Effector memory CD8-positive, alpha-beta T cell (primary cell): ENCODE measurements at regions not wholly inside any gene's neighbourhood (a gene's known extent, or its start where the extent isn't known, plus 50 kb on each side); places are given as distances from the start of the nearest gene placed in this dataset.

Experiments
- ATAC-seq: fragments of 150-1000 bp; cut with Tn5 transposase; replicated peaks from 2 replicates; pipeline ENCODE4 v1.10.0; 2021; ENCODE audit warnings: mild to moderate bottlenecking, moderate library complexity
- DNase-seq, 3 experiments: peaks; one replicate each; pipeline ENCODE4 v3.0.0; 2021
- H3K27ac Mint-ChIP-seq, 2 donors: one replicate each; pipeline ENCODE4 v1.8.0; 2022; ENCODE audit warnings: mild to moderate bottlenecking in 2 of 2, mixed read lengths in 2 of 2, moderate library complexity in 2 of 2
- H3K27me3 Mint-ChIP-seq, 2 donors: one replicate each; pipeline ENCODE4 v1.8.0; 2022; ENCODE audit warnings: mixed read lengths in 2 of 2
- H3K36me3 Mint-ChIP-seq: one replicate; pipeline ENCODE4 v1.8.0; 2022; ENCODE audit warnings: mild to moderate bottlenecking, moderate library complexity, mixed read lengths; ENCODE audit not compliant: insufficient read depth
- H3K4me1 Mint-ChIP-seq, 2 donors: one replicate each; pipeline ENCODE4 v1.8.0; 2022; ENCODE audit warnings: low read depth in 2 of 2, mixed read lengths in 2 of 2
- H3K4me3 Mint-ChIP-seq, 2 donors: one replicate each; pipeline ENCODE4 v1.8.0; 2022; ENCODE audit warnings: mild to moderate bottlenecking in 2 of 2, mixed read lengths in 2 of 2, moderate library complexity in 2 of 2
- H3K9me3 Mint-ChIP-seq, 2 donors: one replicate each; pipeline ENCODE4 v1.8.0; 2022; ENCODE audit warnings: mixed read lengths in 2 of 2

GRCh38 chr22:45061332-45061731, 51.5 kb upstream of the PHF21B start:
- H3K4me3 Mint-ChIP-seq = no peak overlapping the region
- H3K27me3 Mint-ChIP-seq = peaks cover 36 to 49% of the 10 kb centered on the region in 2 donors
- H3K27ac Mint-ChIP-seq = no peak overlapping the region
- no peaks in the 10 kb centered on the region for H3K4me1 Mint-ChIP-seq
- H3K9me3 Mint-ChIP-seq = no peaks in the 10 kb centered on the region
- no peak for ATAC-seq
- no peaks in the 10 kb centered on the region for H3K36me3 Mint-ChIP-seq
- no peak for DNase-seq

GRCh38 chr22:45064313-45065278, 54.8 kb upstream of the PHF21B start:
- no peaks in the 10 kb centered on the region for H3K36me3 Mint-ChIP-seq
- no peak overlapping the region for H3K4me3 Mint-ChIP-seq
- no peak for DNase-seq
- ATAC-seq = peak; percentile 26
- H3K27ac Mint-ChIP-seq = no peak overlapping the region
- no peaks in the 10 kb centered on the region for H3K4me1 Mint-ChIP-seq
- H3K9me3 Mint-ChIP-seq = no peaks in the 10 kb centered on the region
- peaks cover 34 to 76% of the 10 kb centered on the region in 2 donors for H3K27me3 Mint-ChIP-seq

- H3K4me3 Mint-ChIP-seq = no peak overlapping the region
- no peaks in the 10 kb centered on the region for H3K36me3 Mint-ChIP-seq
- no peak for DNase-seq
- no peaks in the 10 kb centered on the region for H3K9me3 Mint-ChIP-seq
- no peaks in the 10 kb centered on the region for H3K4me1 Mint-ChIP-seq
- ATAC-seq = no peak
- peaks cover 35 to 88% of the 10 kb centered on the region in 2 donors for H3K27me3 Mint-ChIP-seq
- no peak overlapping the region for H3K27ac Mint-ChIP-seq
Measured at GRCh38 chr22:45065726-45066125, 55.9 kb upstream of the PHF21B start.

- peaks cover 39 to 92% of the 10 kb centered on the region in 2 donors for H3K27me3 Mint-ChIP-seq
- no peak for ATAC-seq
- no peaks in the 10 kb centered on the region for H3K9me3 Mint-ChIP-seq
- no peak for DNase-seq
- H3K4me1 Mint-ChIP-seq = no peaks in the 10 kb centered on the region
- H3K4me3 Mint-ChIP-seq = no peak overlapping the region
- no peaks in the 10 kb centered on the region for H3K36me3 Mint-ChIP-seq
- H3K27ac Mint-ChIP-seq = no peak overlapping the region
Measured at GRCh38 chr22:45067731-45068130, 57.9 kb upstream of the PHF21B start.

- Mint-ChIP-seq H3K9me3 (no peaks in the 10 kb centered on the region), H3K4me3 (no peak overlapping the region), H3K27ac (no peak overlapping the region), H3K4me1 (no peaks in the 10 kb centered on the region), H3K27me3 (peaks cover 39 to 94% of the 10 kb centered on the region in 2 donors), H3K36me3 (no peaks in the 10 kb centered on the region)
- DNase-seq (no peak), ATAC-seq (no peak)
Measured at GRCh38 chr22:45069925-45070324, 60.1 kb upstream of the PHF21B start.

- Mint-ChIP-seq H3K27me3 (peaks cover 40 to 94% of the 10 kb centered on the region in 2 donors), H3K9me3 (no peaks in the 10 kb centered on the region), H3K27ac (peak overlapping the region in 1 of 2 donors; percentile 26), H3K36me3 (no peaks in the 10 kb centered on the region), H3K4me3 (no peak overlapping the region), H3K4me1 (peaks cover 0 to 2% of the 10 kb centered on the region in 2 donors)
- DNase-seq (no peak), ATAC-seq (no peak)
Measured at GRCh38 chr22:45071618-45072017, 61.8 kb upstream of the PHF21B start.

- DNase-seq (no peak), ATAC-seq (no peak)
- Mint-ChIP-seq H3K9me3 (no peaks in the 10 kb centered on the region), H3K27me3 (peaks cover 43 to 93% of the 10 kb centered on the region in 2 donors), H3K4me1 (peaks cover 0 to 2% of the 10 kb centered on the region in 2 donors), H3K36me3 (no peaks in the 10 kb centered on the region), H3K4me3 (no peak overlapping the region), H3K27ac (peak overlapping the region in 1 of 2 donors; percentile 26)
Measured at GRCh38 chr22:45072322-45072903, 62.6 kb upstream of the PHF21B start.

GRCh38 chr22:45073064-45073463, 63.3 kb upstream of the PHF21B start:
- H3K9me3 Mint-ChIP-seq = no peaks in the 10 kb centered on the region
- no peak for DNase-seq
- H3K27me3 Mint-ChIP-seq = peaks cover 43 to 87% of the 10 kb centered on the region in 2 donors
- H3K4me1 Mint-ChIP-seq = peaks cover 0 to 2% of the 10 kb centered on the region in 2 donors
- H3K27ac Mint-ChIP-seq = no peak overlapping the region
- no peak overlapping the region for H3K4me3 Mint-ChIP-seq
- no peaks in the 10 kb centered on the region for H3K36me3 Mint-ChIP-seq
- no peak for ATAC-seq

GRCh38 chr22:45077286-45077685, 67.5 kb upstream of the PHF21B start:
- ATAC-seq = no peak
- Mint-ChIP-seq H3K9me3 (peaks cover 4 to 8% of the 10 kb centered on the region in 2 donors), H3K27me3 (peaks cover 42 to 56% of the 10 kb centered on the region in 2 donors), H3K36me3 (no peaks in the 10 kb centered on the region), H3K27ac (no peak overlapping the region), H3K4me3 (no peak overlapping the region), H3K4me1 (peaks cover 0 to 4% of the 10 kb centered on the region in 2 donors)
- DNase-seq = no peak

GRCh38 chr22:45077826-45078334, 68.1 kb upstream of the PHF21B start:
- peaks cover 4 to 8% of the 10 kb centered on the region in 2 donors for H3K9me3 Mint-ChIP-seq
- H3K36me3 Mint-ChIP-seq = no peaks in the 10 kb centered on the region
- H3K27me3 Mint-ChIP-seq = peaks cover 41 to 56% of the 10 kb centered on the region in 2 donors
- DNase-seq (no peak), ATAC-seq (no peak)
- no peak overlapping the region for H3K4me3 Mint-ChIP-seq
- H3K27ac Mint-ChIP-seq = no peak overlapping the region
- peaks cover 0 to 4% of the 10 kb centered on the region in 2 donors for H3K4me1 Mint-ChIP-seq

GRCh38 chr22:45082795-45083194, 73.0 kb upstream of the PHF21B start:
- Mint-ChIP-seq H3K4me1 (peaks cover 0 to 2% of the 10 kb centered on the region in 2 donors), H3K36me3 (no peaks in the 10 kb centered on the region), H3K27me3 (peaks cover 29 to 52% of the 10 kb centered on the region in 2 donors), H3K4me3 (no peak overlapping the region), H3K27ac (no peak overlapping the region), H3K9me3 (peaks cover 4 to 8% of the 10 kb centered on the region in 2 donors)
- no peak for DNase-seq
- ATAC-seq = no peak

GRCh38 chr22:45083659-45084305, 74.0 kb upstream of the PHF21B start:
- Mint-ChIP-seq H3K27me3 (peaks cover 29 to 52% of the 10 kb centered on the region in 2 donors), H3K27ac (no peak overlapping the region), H3K4me1 (peaks cover 0 to 2% of the 10 kb centered on the region in 2 donors), H3K36me3 (no peaks in the 10 kb centered on the region), H3K4me3 (no peak overlapping the region), H3K9me3 (peaks cover 4 to 8% of the 10 kb centered on the region in 2 donors)
- ATAC-seq = no peak
- DNase-seq = no peak

GRCh38 chr22:45084400-45084920, 74.7 kb upstream of the PHF21B start:
- H3K27ac Mint-ChIP-seq = no peak overlapping the region
- ATAC-seq (no peak), DNase-seq (no peak)
- peaks cover 0 to 2% of the 10 kb centered on the region in 2 donors for H3K4me1 Mint-ChIP-seq
- H3K4me3 Mint-ChIP-seq = no peak overlapping the region
- H3K36me3 Mint-ChIP-seq = no peaks in the 10 kb centered on the region
- H3K9me3 Mint-ChIP-seq = peaks cover 4 to 8% of the 10 kb centered on the region in 2 donors
- peaks cover 29 to 52% of the 10 kb centered on the region in 2 donors for H3K27me3 Mint-ChIP-seq
